Activated CD4-positive, alpha-beta T cell treated with anti-CD3 and anti-CD28 coated beads for 4 hours (primary cell): ENCODE measurements at regions not wholly inside any gene's neighbourhood (a gene's known extent, or its start where the extent isn't known, plus 50 kb on each side); places are given as distances from the start of the nearest gene placed in this dataset.
"Not testable (repeated sequence)": the region's sequence is repeated elsewhere in the genome, so short reads cannot be mapped to it uniquely, and the experiment has no call there.

Experiments
- DNase-seq, 2 donors: peaks; one replicate each; pipeline ENCODE4 v3.0.0-alpha.2; 2020

- no peak for DNase-seq
Observed at GRCh38 chr14:30445852-30446251, 113.1 kb upstream of the G2E3 start.

GRCh38 chr14:30450631-30451545 lies 108.1 kb upstream of the G2E3 start:
- DNase-seq = no peak

- DNase-seq = no peak
Observed at GRCh38 chr14:30456296-30456695, 102.7 kb upstream of the G2E3 start.

- DNase-seq = no peak
Observed at GRCh38 chr14:30462358-30462757, 96.6 kb upstream of the G2E3 start.

- DNase-seq = no peak
Observed at GRCh38 chr14:30464481-30464880, 94.5 kb upstream of the G2E3 start.

- no peak for DNase-seq
Observed at GRCh38 chr14:30468354-30468753, 90.6 kb upstream of the G2E3 start.

GRCh38 chr14:30471980-30472379 lies 87.0 kb upstream of the G2E3 start:
- DNase-seq = no peak

- DNase-seq = not testable (repeated sequence)
Observed at GRCh38 chr14:30473846-30474696, 84.9 kb upstream of the G2E3 start.

- no peak for DNase-seq
Observed at GRCh38 chr14:30482276-30482675, 76.7 kb upstream of the G2E3 start.

- DNase-seq = no peak
Observed at GRCh38 chr14:30484201-30484600, 74.8 kb upstream of the G2E3 start.

- DNase-seq = no peak
Observed at GRCh38 chr14:30484976-30485375, 74.0 kb upstream of the G2E3 start.

- DNase-seq = no peak
Observed at GRCh38 chr14:30496852-30497251, 62.1 kb upstream of the G2E3 start.

- no peak for DNase-seq
Observed at GRCh38 chr14:30499358-30499757, 59.6 kb upstream of the G2E3 start.

GRCh38 chr14:30500222-30500621 lies 58.7 kb upstream of the G2E3 start:
- no peak for DNase-seq

GRCh38 chr14:30507209-30507608 lies 51.7 kb upstream of the G2E3 start:
- DNase-seq = no peak
